Stimulated activated memory B cell treated with anti-CD40 and anti-IgM and Interleukin-4, amounts not matched to agents 10 μg/mL and 1 μg/mL and 100 μg/mL, for 72 hours (primary cell): ENCODE measurements at regions not wholly inside any gene's neighbourhood (a gene's known extent, or its start where the extent isn't known, plus 50 kb on each side); places are given as distances from the start of the nearest gene placed in this dataset.

Experiments
- ATAC-seq: fragments of 150-1000 bp; cut with Tn5 transposase; 2 replicates; pipeline ENCODE4 v1.10.0; 2021
- H3K27ac Mint-ChIP-seq: one replicate; pipeline ENCODE4 v1.8.0; 2022; ENCODE audit warnings: mild to moderate bottlenecking, mixed read lengths
- H3K27me3 Mint-ChIP-seq: one replicate; pipeline ENCODE4 v1.8.0; 2022; ENCODE audit warnings: mixed read lengths
- H3K36me3 Mint-ChIP-seq: one replicate; pipeline ENCODE4 v1.8.0; 2022; ENCODE audit warnings: mixed read lengths
- H3K4me1 Mint-ChIP-seq: one replicate; pipeline ENCODE4 v1.8.0; 2022; ENCODE audit warnings: mixed read lengths
- H3K4me3 Mint-ChIP-seq: one replicate; pipeline ENCODE4 v1.8.0; 2022; ENCODE audit warnings: mild to moderate bottlenecking, moderate library complexity, mixed read lengths
- H3K9me3 Mint-ChIP-seq: one replicate; pipeline ENCODE4 v1.8.0; 2022; ENCODE audit warnings: mixed read lengths

DNA sequence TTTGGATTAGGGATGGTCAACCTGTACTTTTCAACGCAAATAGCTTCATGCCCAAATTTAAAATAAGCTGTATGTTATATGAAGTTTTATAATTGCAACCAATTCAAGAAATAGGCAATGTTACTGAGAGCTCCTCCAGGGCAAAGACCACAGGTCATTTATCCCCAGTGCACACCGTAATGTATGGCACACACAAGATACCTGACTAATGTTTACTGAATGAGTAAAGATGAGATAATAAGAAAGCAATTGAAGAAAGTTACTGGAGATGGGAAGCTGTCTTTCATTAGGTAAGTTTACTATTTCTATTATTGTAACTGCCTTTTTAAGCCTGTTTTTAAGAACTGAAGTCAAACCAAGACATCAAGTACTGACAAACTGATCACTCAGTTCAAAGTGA, 184.5 kb upstream of the VRK2 start:
- no peaks in the 10 kb centered on the region for H3K9me3 Mint-ChIP-seq
- ATAC-seq = no peak

DNA sequence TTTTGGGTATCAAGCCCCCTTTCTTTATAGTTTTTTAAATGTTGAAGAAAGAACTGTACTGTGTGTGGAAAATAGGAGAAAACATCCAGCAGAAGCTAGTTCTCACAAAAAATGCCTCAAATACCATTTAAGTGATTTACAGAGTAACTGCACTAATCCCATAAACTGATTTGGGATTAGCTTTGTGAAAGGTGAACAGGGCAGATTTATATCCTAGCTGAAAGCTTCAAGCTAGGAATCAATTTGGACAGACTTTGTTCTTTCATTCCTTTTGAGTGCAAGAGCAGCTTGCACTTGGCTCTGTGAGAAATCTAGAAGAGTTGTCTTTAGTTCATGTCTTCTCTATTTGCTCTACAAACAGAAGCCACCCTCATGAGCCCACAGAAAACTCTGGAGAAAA, 183.9 kb upstream of the VRK2 start:
- peaks cover 5% of the 10 kb centered on the region for H3K4me1 Mint-ChIP-seq
- no peaks in the 10 kb centered on the region for H3K9me3 Mint-ChIP-seq
- no peak for ATAC-seq
- no peak overlapping the region for H3K27ac Mint-ChIP-seq
- H3K36me3 Mint-ChIP-seq = peaks cover 2% of the 10 kb centered on the region
- H3K27me3 Mint-ChIP-seq = no peaks in the 10 kb centered on the region
- H3K4me3 Mint-ChIP-seq = no peak overlapping the region

More for the DNA sequence above, 184.5 kb upstream of the VRK2 start:
- peaks cover 5% of the 10 kb centered on the region for H3K4me1 Mint-ChIP-seq
- no peaks in the 10 kb centered on the region for H3K36me3 Mint-ChIP-seq
- H3K27ac Mint-ChIP-seq = no peak overlapping the region
- H3K4me3 Mint-ChIP-seq = no peak overlapping the region
- H3K27me3 Mint-ChIP-seq = no peaks in the 10 kb centered on the region

GRCh38 chr2:57864926-57865325, 181.7 kb upstream of the VRK2 start:
- H3K27me3 Mint-ChIP-seq = no peaks in the 10 kb centered on the region
- H3K36me3 Mint-ChIP-seq = peaks cover 4% of the 10 kb centered on the region
- H3K4me1 Mint-ChIP-seq = peaks cover 5% of the 10 kb centered on the region
- H3K4me3 Mint-ChIP-seq = no peak overlapping the region
- H3K27ac Mint-ChIP-seq = no peak overlapping the region
- H3K9me3 Mint-ChIP-seq = no peaks in the 10 kb centered on the region
- no peak for ATAC-seq

- Mint-ChIP-seq H3K4me1 (peaks cover 5% of the 10 kb centered on the region), H3K9me3 (no peaks in the 10 kb centered on the region), H3K27ac (no peak overlapping the region), H3K36me3 (peaks cover 4% of the 10 kb centered on the region), H3K27me3 (no peaks in the 10 kb centered on the region), H3K4me3 (no peak overlapping the region)
- no peak for ATAC-seq
Observed at GRCh38 chr2:57867730-57868129, 178.9 kb upstream of the VRK2 start.

DNA sequence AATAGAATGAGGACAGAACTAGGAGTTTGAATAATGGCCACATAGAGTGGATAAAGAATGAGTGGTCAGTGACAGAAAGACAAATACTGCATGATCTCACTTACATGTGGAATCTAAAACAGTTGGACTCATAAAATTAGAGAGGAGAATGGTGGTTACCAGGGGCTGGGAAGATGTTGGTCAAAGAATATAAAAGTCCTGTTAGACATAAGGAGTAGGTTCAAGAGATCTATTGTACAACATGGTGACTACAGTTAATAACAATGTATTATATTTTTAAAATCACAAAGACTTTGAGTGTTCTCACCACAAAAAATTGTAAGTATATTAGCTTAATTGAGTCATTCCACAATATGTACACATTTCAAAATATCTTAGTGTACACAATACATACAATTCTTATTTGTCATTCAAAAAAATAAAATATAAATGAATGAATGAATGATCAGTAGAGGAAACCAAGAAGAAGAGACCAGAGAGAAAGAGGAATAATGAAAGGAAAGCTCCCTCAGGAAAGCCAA, 177.9 kb upstream of the VRK2 start:
- Mint-ChIP-seq H3K4me3 (no peak overlapping the region), H3K4me1 (peaks cover 5% of the 10 kb centered on the region), H3K27me3 (no peaks in the 10 kb centered on the region), H3K9me3 (peaks cover 1% of the 10 kb centered on the region), H3K27ac (no peak overlapping the region), H3K36me3 (peaks cover 4% of the 10 kb centered on the region)
- no peak for ATAC-seq

GRCh38 chr2:57869758-57870344, 176.8 kb upstream of the VRK2 start:
- H3K36me3 Mint-ChIP-seq = peaks cover 4% of the 10 kb centered on the region

GRCh38 chr2:57876313-57876712, 170.3 kb upstream of the VRK2 start:
- Mint-ChIP-seq H3K36me3 (no peaks in the 10 kb centered on the region), H3K4me3 (no peak overlapping the region), H3K27ac (no peak overlapping the region), H3K27me3 (no peaks in the 10 kb centered on the region), H3K4me1 (peaks cover 29% of the 10 kb centered on the region), H3K9me3 (peaks cover 3% of the 10 kb centered on the region)
- no peak for ATAC-seq

More at GRCh38 chr2:57869758-57870344, 176.8 kb upstream of the VRK2 start:
- Mint-ChIP-seq H3K27ac (no peak overlapping the region), H3K9me3 (peaks cover 3% of the 10 kb centered on the region), H3K27me3 (no peaks in the 10 kb centered on the region), H3K4me3 (no peak overlapping the region), H3K4me1 (peaks cover 5% of the 10 kb centered on the region)
- no peak for ATAC-seq

- ATAC-seq = no peak
Observed at GRCh38 chr2:57877811-57878170, 168.8 kb upstream of the VRK2 start.

GRCh38 chr2:57878171-57878865, 168.3 kb upstream of the VRK2 start:
- Mint-ChIP-seq H3K27me3 (no peaks in the 10 kb centered on the region), H3K9me3 (peaks cover 3% of the 10 kb centered on the region), H3K4me1 (peaks cover 29% of the 10 kb centered on the region), H3K36me3 (no peaks in the 10 kb centered on the region), H3K4me3 (peak overlapping the region; percentile 4), H3K27ac (peak overlapping the region; percentile 39)
- ATAC-seq = no peak

More at GRCh38 chr2:57877811-57878170, 168.8 kb upstream of the VRK2 start:
- Mint-ChIP-seq H3K4me3 (peak overlapping the region; percentile 4), H3K36me3 (no peaks in the 10 kb centered on the region), H3K4me1 (peaks cover 29% of the 10 kb centered on the region), H3K27ac (peak overlapping the region; percentile 39), H3K9me3 (peaks cover 3% of the 10 kb centered on the region), H3K27me3 (no peaks in the 10 kb centered on the region)

GRCh38 chr2:57878866-57879210, 167.8 kb upstream of the VRK2 start:
- Mint-ChIP-seq H3K4me1 (peaks cover 29% of the 10 kb centered on the region), H3K27me3 (no peaks in the 10 kb centered on the region), H3K27ac (no peak overlapping the region), H3K9me3 (no peaks in the 10 kb centered on the region), H3K36me3 (no peaks in the 10 kb centered on the region), H3K4me3 (no peak overlapping the region)
- ATAC-seq = no peak

GRCh38 chr2:57880446-57880845, 166.2 kb upstream of the VRK2 start:
- Mint-ChIP-seq H3K9me3 (no peaks in the 10 kb centered on the region), H3K27me3 (no peaks in the 10 kb centered on the region), H3K4me3 (no peak overlapping the region), H3K27ac (no peak overlapping the region), H3K4me1 (peaks cover 29% of the 10 kb centered on the region), H3K36me3 (no peaks in the 10 kb centered on the region)
- no peak for ATAC-seq

- H3K27ac Mint-ChIP-seq = no peak overlapping the region
- no peak for ATAC-seq
- no peaks in the 10 kb centered on the region for H3K36me3 Mint-ChIP-seq
- peaks cover 25% of the 10 kb centered on the region for H3K4me1 Mint-ChIP-seq
- H3K9me3 Mint-ChIP-seq = no peaks in the 10 kb centered on the region
- no peak overlapping the region for H3K4me3 Mint-ChIP-seq
- no peaks in the 10 kb centered on the region for H3K27me3 Mint-ChIP-seq
Observed at GRCh38 chr2:57880967-57881366, 165.6 kb upstream of the VRK2 start.

DNA sequence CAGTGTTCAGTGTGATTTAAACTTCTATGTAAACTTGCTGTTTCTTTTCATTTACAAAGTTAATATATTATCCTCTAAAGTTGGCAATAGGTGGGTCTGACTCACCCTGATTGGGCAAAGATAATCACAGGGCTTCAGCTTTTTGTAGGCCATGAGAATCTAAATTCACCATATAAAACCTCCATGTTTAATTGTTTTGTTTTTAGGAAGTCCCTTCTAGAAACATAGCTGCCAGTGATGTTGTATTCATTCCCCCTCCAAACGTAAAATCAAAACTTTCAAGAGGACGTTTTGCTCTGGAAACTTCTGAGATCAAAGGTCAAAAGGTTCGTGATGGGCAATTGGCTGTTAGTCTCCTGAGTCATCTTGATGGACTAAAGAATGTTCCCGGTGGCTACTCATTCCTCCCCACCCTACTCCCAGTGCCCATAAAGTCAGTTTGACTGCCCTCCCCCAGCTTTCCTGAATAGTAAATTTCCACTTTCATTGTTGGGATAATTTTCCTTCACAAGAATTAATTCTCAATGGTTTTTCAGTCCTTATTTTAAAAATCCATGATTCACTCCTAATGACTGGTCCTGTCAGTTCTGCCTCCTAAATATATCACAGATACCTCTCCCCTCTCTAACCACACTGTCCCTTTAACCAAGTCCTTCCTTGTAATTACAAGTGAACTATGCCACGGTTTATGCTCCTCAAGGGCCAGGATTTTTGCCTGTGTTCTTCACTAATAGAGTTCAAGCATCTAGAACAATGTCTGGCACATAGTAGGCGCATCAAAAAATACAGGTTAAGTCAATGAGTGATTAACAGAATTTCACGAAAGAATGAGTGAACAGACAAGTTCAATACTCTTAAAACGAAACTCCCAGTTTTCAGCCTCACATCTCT, 164.4 kb upstream of the VRK2 start:
- no peak overlapping the region for H3K27ac Mint-ChIP-seq

DNA sequence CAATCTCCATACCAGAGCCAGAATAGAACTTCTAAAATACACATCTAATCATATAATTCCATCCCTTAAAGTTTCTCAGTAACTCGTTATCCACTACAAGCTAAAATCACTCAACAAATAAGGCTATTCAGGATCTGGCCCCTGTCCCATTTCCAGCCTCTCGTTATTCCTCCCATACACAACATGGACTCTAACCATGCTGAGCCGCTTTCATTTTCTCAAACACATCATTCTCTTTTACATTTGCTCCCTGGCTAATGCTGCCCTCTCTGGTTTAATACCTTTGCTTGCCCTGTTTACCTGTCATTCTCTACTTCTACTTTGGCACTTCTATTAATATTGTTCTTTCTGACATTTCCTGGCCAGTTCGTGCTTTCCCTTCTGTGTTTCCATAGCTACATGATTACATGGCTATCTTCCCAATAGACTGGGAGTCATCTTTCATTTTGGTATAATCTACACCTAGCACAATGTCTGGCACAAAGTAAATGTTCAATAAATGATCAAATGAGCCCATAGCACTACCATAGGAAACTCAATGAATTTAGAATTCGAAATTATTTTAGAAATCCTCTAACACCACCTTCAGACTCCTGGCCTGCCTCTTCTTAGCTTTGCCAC, 163.6 kb upstream of the VRK2 start:
- H3K36me3 Mint-ChIP-seq = no peaks in the 10 kb centered on the region
- no peak overlapping the region for H3K4me3 Mint-ChIP-seq
- ATAC-seq = no peak
- peaks cover 21% of the 10 kb centered on the region for H3K4me1 Mint-ChIP-seq
- no peaks in the 10 kb centered on the region for H3K27me3 Mint-ChIP-seq
- no peaks in the 10 kb centered on the region for H3K9me3 Mint-ChIP-seq
- no peak overlapping the region for H3K27ac Mint-ChIP-seq

More for the DNA sequence above, 164.4 kb upstream of the VRK2 start:
- no peaks in the 10 kb centered on the region for H3K27me3 Mint-ChIP-seq
- peaks cover 25% of the 10 kb centered on the region for H3K4me1 Mint-ChIP-seq
- no peaks in the 10 kb centered on the region for H3K9me3 Mint-ChIP-seq
- H3K36me3 Mint-ChIP-seq = no peaks in the 10 kb centered on the region
- no peak for ATAC-seq
- no peak overlapping the region for H3K4me3 Mint-ChIP-seq

DNA sequence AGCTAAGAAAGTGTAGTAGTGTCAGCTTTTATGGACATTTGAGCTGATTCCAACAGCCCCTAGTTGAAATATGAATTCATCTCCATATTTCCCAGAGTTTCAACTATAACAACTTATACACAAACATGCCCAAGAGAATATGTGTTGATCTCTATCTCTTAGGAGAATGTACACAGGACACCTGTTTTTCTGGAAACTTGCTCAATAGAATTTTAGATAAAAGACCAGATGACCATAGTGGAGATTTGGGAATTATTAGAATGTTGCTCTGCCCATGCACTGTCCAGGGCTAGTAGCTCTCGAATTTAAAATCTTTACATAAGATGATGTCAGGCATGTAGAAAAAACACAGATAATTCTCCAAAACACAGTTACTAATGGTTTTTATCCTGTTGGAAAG, 162.3 kb upstream of the VRK2 start:
- H3K27me3 Mint-ChIP-seq = no peaks in the 10 kb centered on the region
- no peak overlapping the region for H3K4me3 Mint-ChIP-seq
- no peak overlapping the region for H3K27ac Mint-ChIP-seq
- H3K36me3 Mint-ChIP-seq = no peaks in the 10 kb centered on the region
- no peaks in the 10 kb centered on the region for H3K9me3 Mint-ChIP-seq
- H3K4me1 Mint-ChIP-seq = peaks cover 22% of the 10 kb centered on the region
- ATAC-seq = no peak
